ENCODE measurements at regions not wholly inside any gene's neighbourhood (a gene's known extent, or its start where the extent isn't known, plus 50 kb on each side); places are given as distances from the start of the nearest gene placed in this dataset.

- Histone ChIP-seq H3K9me3 (no peaks in the 10 kb centered on the region), H3K27ac (no peak overlapping the region), H3K4me3 (no peak overlapping the region), H3K27me3 (no peaks in the 10 kb centered on the region), H3K4me1 (no peaks in the 10 kb centered on the region), H3K36me3 (no peaks in the 10 kb centered on the region)
- no peak for TF ChIP-seq CTCF (IDR thresholded peaks at IDR 0.05)
- TF ChIP-seq POLR2A (IDR thresholded peaks at IDR 0.05): no peak
- TF ChIP-seq EP300 (IDR thresholded peaks at IDR 0.05): no peak
- TF ChIP-seq POLR2AphosphoS5 (IDR thresholded peaks at IDR 0.05): no peak
- 88 to 95% (median 91%) methylated on average over 9 of the region's 9 CpGs for WGBS, 5 donors
- no peak for DNase-seq
- intact Hi-C loops (cut with DNase I; ENCODE audit: low total_unique reads): no loop called here
Measured at GRCh38 chr7:91579837-91580236, 300.7 kb downstream of the MTERF1 start.

GRCh38 chr7:91582799-91583477 lies 297.6 kb downstream of the MTERF1 start:
- intact Hi-C loops (cut with DNase I; ENCODE audit: low total_unique reads): no loop called here
- H3K4me1 ChIP-seq: no peaks in the 10 kb centered on the region
- H3K9me3 ChIP-seq: no peaks in the 10 kb centered on the region
- WGBS, 5 donors: 81 to 94% (median 91%) methylated on average over 14 to 15 of the region's 15 CpGs
- no peak overlapping the region for H3K4me3 ChIP-seq
- no peaks in the 10 kb centered on the region for H3K36me3 ChIP-seq
- no peak for TF ChIP-seq EP300 (IDR thresholded peaks at IDR 0.05)
- TF ChIP-seq POLR2AphosphoS5 (IDR thresholded peaks at IDR 0.05): no peak
- TF ChIP-seq POLR2A (IDR thresholded peaks at IDR 0.05): no peak
- TF ChIP-seq CTCF (IDR thresholded peaks at IDR 0.05): no peak
- H3K27me3 ChIP-seq: no peaks in the 10 kb centered on the region
- H3K27ac ChIP-seq: no peak overlapping the region
- no peak for DNase-seq

DNA sequence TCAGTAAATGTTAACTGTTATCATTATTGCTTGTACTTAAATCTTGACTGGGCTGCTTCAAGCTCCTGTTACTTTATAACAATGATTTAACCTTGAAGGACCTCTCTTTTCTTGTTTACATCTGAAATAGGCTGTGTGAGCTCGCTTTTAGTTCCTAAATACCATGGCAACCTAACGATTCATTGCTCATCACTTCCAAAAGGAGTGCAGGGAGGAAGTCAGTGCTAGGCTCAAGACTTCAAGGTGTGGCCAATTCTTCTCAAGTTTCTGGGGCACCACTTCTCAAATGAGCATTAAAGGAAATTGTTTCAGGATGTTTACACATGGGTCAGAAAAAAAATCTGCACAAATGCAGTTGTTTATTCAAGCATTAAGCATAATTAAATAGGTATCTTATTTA lies 284.2 kb downstream of the MTERF1 start:
- WGBS, 5 donors: 10 to 21% (median 15%) methylated on average over 2 of the region's 2 CpGs
- no peak overlapping the region for H3K27ac ChIP-seq
- no peak overlapping the region for H3K4me3 ChIP-seq
- H3K27me3 ChIP-seq: no peaks in the 10 kb centered on the region
- DNase-seq: no peak
- TF ChIP-seq EP300 (IDR thresholded peaks at IDR 0.05) (no peak), CTCF (IDR thresholded peaks at IDR 0.05) (no peak), POLR2A (IDR thresholded peaks at IDR 0.05) (no peak), POLR2AphosphoS5 (IDR thresholded peaks at IDR 0.05) (no peak)
- intact Hi-C loops (cut with DNase I; ENCODE audit: low total_unique reads): no loop called here
- no peaks in the 10 kb centered on the region for H3K9me3 ChIP-seq
- no peaks in the 10 kb centered on the region for H3K36me3 ChIP-seq
- H3K4me1 ChIP-seq: no peaks in the 10 kb centered on the region

GRCh38 chr7:91598791-91599190 lies 281.7 kb downstream of the MTERF1 start:
- intact Hi-C loops (cut with DNase I; ENCODE audit: low total_unique reads): no loop called here
- no peak for DNase-seq
- TF ChIP-seq EP300 (IDR thresholded peaks at IDR 0.05) (no peak), CTCF (IDR thresholded peaks at IDR 0.05) (no peak), POLR2A (IDR thresholded peaks at IDR 0.05) (no peak), POLR2AphosphoS5 (IDR thresholded peaks at IDR 0.05) (no peak)
- Histone ChIP-seq H3K27ac (no peak overlapping the region), H3K27me3 (no peaks in the 10 kb centered on the region), H3K36me3 (no peaks in the 10 kb centered on the region), H3K9me3 (no peaks in the 10 kb centered on the region), H3K4me3 (no peak overlapping the region), H3K4me1 (no peaks in the 10 kb centered on the region)
- WGBS, 5 donors: 74 to 85% (median 82%) methylated on average over 1 of the region's 1 CpG

All from stomach (tissue), 8 donors.